Ecto neural progenitor cell (in vitro differentiated cells): ENCODE measurements at regions not wholly inside any gene's neighbourhood (a gene's known extent, or its start where the extent isn't known, plus 50 kb on each side); places are given as distances from the start of the nearest gene placed in this dataset.
"Not testable (repeated sequence)": the region's sequence is repeated elsewhere in the genome, so short reads cannot be mapped to it uniquely, and the experiment has no call there.

Source experiments
- DNase-seq: peaks from one replicate; pipeline ENCODE4 v3.0.0-alpha.2; 2018; ENCODE audit warnings: low spot score

DNA sequence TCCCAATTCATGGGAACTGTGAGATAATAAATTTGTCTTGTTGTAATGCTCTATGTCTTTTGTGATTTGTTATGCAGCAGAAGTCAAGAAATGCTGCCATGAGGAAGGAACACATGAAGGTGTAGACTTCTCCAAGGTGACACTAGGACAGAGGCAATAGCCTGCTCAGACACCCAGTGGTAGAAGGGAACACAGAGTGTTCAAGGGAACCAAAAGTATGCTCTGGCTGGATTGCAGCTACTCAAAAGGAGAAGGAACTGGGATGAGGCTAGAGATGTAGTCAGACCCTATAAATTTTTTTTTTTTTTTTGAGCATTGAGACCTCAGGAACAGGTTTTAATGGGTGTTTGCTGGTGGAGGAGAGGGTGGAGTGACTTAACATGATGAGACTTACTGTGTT, 232.5 kb downstream of the PARP8 start:
- no peak for DNase-seq

DNA sequence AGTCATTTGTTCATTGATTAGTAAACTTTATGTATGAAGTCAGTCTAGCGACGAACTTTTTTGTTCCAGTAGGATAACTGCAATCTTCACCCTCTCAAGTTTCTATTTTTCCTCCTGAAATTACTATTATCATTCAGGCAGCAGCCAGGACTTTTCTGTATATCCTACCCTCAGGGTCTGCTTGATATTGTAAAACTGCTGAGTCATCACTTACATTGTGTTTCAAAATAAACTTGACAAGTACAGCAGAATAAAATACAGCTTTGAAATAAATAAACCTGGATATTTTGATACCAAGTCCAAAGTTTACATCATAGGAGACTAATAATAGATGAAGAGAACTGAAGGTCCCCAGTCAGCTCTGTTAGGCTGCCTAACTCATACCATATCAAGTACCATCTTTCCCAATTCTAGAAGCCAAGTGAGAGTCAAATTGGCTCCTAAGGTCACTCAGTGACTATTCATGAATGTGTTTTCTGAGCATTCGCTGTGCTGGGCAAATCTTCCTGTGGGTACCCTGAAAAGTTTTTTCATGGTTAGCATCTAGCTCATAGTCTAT, 234.6 kb downstream of the PARP8 start:
- no peak for DNase-seq

- no peak for DNase-seq
Observed at GRCh38 chr5:50903651-50904050, 237.2 kb downstream of the PARP8 start.

DNA sequence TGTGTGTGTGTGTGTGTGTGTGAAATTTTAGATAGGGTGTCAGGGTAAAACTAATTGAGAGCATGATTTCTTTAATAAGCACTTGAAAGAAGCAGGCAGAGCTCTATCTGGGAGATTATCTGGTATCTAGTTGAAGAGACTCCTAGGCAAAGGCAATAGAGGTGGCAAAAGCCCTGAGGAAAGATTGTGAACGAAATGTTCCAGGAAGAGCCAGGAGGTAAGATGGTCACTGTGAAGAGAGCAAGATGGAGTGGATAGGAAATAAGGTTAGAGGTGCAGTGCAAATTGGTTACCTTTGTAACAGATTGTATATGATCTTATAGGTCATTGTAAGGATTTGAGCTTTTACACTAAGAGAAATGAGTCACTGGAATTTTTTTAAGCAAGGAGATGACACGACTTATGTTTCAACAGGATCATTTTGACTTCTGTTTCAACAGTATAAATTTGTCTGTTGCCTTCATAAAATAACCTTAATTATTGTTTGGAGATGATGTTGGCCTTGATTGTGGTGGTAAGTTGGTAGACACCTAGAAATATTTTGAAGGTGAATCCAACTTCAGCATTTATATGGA, 239.6 kb downstream of the PARP8 start:
- DNase-seq: no peak

DNA sequence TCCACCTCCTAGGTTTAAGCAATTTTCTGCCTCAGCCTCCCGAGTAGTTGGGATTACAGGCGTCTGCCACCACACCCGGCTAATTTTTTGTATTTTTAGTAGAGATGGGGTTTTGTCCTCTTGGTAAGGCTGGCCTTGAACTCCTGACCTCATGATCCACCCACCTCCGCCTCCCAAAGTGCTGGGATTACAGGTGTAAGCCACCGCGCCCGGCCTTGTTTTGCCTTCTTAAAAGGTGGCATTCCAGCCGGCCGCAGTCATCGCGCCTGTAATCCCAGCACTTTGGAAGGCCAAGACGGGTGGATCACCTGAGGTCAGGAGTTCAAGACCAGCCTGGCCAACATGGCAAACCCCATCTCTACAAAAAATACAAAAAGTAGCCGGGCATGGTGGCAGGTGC, 253.7 kb downstream of the PARP8 start:
- not testable (repeated sequence) for DNase-seq

DNA sequence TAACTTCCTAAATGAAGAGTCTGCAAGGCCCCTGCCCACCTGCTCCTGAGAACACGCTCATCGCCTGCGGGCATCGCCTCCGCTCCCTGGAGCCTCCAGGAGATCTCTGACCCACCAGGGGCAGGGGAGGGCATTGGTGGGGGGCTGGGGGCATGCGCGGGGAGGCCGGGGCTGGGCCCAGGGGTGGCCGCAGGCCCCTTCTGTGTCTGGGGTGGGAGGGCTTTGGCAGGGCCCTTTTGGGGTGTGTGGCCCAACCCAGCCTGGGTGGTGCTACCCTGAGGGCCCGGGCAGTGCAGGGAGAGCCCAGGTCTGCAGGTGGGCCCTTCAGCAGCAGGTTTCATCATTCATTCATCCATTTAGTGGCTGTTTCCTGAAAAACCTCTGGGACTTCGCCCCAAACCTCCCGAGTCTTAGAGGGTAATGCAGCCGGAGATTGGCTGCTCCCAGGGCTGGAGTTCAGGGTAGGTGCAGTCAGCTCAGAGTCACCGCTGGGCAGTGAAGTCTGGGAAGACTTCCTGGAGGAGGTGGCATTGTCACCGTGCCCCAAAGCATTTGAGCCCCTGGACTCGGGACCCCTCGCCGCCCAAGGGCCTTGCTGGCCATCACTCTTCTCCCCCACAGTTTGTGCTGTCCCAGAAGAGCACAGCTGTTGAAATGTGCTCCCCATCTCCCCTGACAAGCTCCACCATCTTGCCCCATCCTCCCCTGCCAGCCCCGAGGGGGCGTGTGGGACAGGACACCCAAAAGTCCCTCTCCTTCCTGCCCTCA, 255.1 kb downstream of the PARP8 start:
- DNase-seq: no peak

DNA sequence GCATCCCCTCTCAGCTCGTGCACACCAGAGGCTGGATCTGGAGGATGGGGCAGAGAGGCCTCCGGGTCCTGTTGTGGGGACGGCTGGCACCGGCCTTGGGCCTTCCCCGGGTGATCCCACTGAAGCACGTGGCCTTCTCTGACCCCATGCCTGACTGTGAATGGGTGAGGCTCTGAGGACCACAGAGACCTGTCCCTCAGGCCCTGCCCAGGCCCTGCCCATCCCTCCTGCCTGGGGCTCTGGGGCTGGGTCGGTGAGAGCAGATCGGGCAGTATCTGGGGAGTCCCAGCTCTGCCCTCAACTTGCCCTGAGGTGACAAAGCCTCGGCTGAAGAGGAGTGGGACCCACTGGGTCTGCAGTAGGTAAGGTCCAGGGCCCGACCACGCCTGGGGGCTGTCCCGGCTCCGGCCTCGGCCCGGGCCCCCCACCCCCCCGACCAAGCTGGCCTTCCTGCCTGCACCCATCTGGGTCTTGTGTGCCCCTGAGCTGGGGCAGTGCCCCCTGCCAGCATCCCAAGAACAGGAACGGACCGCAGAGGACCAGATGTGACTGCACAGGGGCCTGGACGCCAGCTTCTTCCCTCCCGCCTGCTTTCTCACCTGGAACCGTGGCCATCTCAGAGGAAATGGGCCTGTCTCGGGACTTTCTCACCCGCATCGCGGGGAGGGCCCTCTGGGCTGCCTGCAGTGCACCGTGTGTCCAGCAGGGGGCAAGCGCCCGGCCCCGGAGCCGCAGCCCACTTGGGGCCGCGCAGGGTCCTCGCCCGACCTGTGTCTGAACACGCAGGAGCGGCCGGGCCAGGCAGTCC, 255.9 kb downstream of the PARP8 start:
- DNase-seq: peak; percentile 58

DNA sequence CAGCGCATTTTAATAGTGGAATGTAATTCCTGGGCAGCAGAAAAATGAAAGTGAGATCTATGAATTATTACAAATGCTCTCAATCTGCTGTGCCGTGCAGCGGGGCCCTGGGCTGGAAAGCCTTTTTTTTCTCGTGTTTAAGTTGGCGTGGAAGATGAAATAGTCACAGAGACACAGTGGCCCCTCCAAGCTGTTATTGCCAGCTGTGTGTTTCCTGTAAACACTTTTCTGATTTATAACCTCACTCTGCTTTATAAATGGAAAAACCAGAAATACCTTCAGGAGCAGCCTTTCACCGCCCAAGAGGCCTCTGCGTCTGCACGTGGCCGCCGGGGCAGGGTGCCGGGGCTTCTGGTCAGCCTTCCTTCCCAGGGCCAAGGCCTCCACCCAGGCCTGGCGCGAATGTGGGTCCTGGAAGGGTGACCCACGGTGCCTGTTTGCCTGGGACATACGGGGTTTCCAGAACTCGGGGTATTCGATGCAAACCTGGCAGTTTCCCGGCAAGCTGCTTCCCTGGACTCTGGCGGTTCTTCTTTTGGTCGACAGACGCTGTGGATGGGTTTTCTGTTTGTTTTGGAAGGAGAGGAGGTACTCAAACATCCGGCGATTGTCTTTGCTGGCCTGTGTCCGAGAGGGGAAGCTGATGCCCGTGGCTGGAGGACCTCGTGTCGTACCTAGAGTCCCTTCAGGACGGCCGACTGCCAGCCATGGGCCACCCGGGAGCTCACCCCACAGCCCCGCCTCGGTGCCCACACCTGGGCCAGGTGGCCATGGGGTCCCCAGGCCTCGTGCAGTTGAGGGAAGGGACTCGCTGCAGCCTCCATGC, 256.7 kb downstream of the PARP8 start:
- DNase-seq: no peak

GRCh38 chr5:50923768-50924494, 257.5 kb downstream of the PARP8 start:
- no peak for DNase-seq

- DNase-seq: no peak
Observed at GRCh38 chr5:50927953-50928352, 261.5 kb downstream of the PARP8 start.

DNA sequence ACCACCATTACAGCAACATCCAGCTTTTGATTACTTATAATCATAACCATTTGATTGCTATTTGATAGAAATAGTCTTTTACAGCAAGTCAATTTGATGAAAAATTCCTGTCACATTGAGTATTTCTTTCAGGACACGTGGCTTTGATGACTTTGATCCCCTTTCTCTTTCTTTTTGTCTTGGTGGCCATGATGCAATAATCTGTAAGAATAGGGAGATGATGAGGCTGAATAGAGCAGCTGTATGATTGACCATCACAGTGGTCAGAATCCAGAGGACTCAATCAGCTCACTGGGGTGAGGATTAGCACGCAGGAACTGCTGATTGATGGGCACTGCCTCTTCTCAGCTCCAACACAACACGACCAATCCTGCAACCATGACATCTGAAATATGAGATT, 262.7 kb downstream of the PARP8 start:
- DNase-seq: no peak

- DNase-seq: no peak
Observed at GRCh38 chr5:50934343-50934742, 267.9 kb downstream of the PARP8 start.

GRCh38 chr5:50945139-50945538, 278.7 kb downstream of the PARP8 start:
- no peak for DNase-seq

DNA sequence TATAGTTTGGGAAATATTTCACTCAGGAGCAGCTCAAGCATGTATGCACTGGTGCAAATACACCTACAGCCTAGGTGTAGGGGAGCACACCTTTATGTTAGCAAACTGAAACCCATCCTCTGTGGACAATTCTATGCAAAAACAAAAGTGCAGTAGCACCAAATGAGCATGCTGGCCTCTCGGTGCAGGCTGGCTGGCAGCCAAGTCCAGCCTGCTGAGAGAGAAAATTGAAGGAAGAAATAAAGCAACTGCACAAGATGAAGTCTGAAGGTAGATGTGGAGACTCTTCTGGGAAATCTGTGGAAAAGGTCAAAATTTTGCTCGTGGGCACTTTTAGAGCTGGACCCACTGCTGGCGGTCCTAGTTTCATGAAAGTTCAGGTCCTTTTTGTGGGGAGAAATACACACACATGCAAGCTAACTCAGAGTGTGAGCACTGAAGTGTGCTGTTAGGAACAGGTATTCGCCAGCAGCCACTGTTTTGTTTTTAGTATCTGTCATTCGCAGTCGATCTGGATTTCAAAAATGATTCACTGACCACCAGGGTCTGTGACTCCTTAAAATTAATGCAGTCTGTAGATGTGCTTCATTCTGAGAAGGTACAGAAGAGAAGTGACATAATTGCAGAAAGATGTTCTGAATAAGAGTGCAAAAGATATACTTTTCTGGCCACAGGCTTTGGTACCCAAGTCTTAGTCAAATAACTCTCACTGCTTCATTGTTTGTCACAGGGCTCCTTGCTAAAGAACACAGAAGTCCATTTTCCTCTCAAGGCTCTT, 281.7 kb downstream of the PARP8 start:
- no peak for DNase-seq

- DNase-seq: no peak
Observed at GRCh38 chr5:50953290-50953689, 286.9 kb downstream of the PARP8 start.

DNA sequence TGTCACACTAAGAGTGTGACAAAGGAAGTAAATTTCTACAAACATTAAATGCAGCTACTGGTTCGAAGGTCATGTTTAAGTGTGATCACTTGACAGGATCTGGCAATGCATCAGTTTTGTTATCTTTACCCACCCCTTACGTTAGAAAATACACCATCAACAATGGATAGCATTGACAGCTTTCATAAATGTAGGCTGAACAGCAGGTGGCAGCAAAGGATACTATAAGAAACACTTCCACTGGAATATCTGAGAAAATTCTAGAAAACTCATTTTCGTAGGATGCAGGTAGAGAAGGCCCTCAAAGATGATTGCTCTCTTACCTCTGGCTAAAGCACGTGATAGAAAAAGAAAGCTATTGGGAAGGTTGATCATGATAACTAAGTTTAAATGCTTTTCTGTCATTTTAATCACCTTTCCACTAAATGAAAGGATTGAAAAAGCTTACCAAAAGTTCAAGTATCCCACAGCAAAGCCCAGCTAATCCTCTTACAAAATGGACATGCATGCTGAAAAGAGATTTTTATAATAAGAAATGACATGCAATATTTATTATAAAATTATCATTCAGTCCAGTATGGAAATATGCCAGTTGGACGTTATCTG, 292.5 kb downstream of the PARP8 start:
- no peak for DNase-seq

DNA sequence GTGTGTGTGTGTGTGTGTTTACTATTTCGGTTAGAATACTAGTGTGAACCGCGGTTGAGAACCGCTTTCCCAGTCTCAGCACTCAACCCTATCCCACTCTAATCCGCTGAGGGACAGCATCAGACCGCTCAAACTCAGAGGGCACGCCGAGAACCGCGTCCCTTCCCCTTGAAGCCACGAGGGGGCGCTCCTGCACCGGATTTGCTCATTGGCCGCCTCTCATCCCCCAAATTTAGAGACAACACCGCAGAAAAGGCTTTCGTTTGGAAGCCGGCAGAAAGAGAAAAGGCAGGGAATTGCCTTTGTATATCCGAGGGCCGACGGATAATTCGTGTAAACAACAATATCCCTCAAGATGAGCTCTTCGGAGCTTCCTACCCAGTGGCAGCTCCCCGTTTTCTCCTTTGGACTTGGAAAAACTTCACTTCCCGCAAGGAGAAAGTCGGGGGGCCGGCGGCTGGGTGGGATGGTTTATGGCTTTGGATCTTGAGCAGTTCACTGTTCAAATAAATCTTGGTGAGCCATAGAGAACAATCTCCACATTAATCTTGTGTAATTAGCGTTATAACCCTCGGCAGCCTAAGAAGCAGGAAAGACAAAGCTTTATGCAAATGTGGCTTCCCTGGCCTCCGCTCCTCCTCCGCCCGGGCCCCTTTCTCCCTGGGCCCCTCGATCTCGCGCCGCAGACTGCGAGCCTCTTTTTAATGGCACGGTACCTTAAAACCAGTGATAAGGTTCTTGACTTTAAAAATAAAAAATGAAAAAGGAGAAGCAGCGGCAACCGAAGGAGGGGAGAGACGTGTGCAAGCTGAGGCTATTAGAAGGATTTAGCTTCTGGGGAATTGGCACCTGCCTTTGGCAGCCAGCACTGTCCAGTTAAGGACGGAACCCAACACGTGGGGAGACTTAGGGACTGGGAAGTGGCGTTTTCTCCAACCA, 296.8 kb downstream of the PARP8 start:
- DNase-seq: peak; percentile 93

GRCh38 chr5:50963971-50964745, 297.7 kb downstream of the PARP8 start:
- DNase-seq: peak; percentile 47
